ENCODE measurements at regions not wholly inside any gene's neighbourhood (a gene's known extent, or its start where the extent isn't known, plus 50 kb on each side); places are given as distances from the start of the nearest gene placed in this dataset.
A peak's percentile ranks its signal among the peaks of the same experiment; 100 is the strongest.

- intact Hi-C loops (cut with DNase I) = no loop called here
Observed at GRCh38 chr1:60345049-60345448, 271.5 kb upstream of the C1orf87 start.

GRCh38 chr1:60343736-60344135, 270.2 kb upstream of the C1orf87 start:
- intact Hi-C loops (cut with DNase I) = no loop called here
- DNase-seq (ENCODE audit: missing footprints) (no peak), ATAC-seq (no peak)

More at GRCh38 chr1:60345049-60345448, 271.5 kb upstream of the C1orf87 start:
- ATAC-seq (no peak), DNase-seq (ENCODE audit: missing footprints) (no peak)

DNA sequence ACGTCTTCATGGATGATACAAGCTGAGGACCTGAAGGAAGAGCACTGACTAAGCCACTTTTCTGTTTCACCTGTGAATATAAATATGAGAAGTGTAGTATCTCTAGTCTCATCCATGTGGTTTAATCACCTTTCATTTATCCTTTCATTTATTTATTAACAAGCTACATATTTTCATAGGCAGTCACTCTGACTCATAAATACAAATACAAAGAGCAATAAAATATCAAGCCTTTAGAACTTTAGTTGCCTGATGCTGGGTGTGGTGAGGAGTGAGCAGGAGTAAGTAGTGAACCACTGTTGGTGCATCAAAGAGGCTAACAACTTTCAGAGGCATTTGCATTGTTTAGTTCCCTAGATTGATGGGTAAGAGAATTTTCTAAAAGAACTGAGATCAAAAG, 269.0 kb upstream of the C1orf87 start:
- ATAC-seq = no peak
- no peak for DNase-seq (ENCODE audit: missing footprints)
- intact Hi-C loops (cut with DNase I) = no loop called here

GRCh38 chr1:60341274-60341673, 267.7 kb upstream of the C1orf87 start:
- intact Hi-C loops (cut with DNase I) = no loop called here
- no peak for ATAC-seq

DNA sequence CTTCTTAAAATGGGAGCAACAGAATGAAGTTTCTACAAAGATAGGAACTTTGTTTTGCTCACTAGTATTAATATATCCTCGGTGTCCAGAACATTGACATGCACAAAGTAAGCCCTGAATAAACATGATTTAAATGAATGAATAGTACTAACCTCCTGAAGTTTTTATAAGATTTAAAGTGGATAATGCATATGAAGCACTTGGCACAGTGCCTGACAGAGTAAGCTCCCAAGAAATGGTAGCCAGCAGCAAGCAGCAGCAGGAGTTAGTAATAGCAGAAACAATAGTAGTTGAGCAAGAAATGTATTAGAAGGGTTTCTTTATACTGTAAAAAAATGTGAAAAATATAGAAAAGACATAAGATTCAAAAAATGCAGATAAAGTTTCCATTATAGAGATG, 258.1 kb upstream of the C1orf87 start:
- no peak for ATAC-seq
- intact Hi-C loops (cut with DNase I) = no loop called here
- no peak for DNase-seq (ENCODE audit: missing footprints)

More at GRCh38 chr1:60341274-60341673, 267.7 kb upstream of the C1orf87 start:
- no peak for DNase-seq (ENCODE audit: missing footprints)

- intact Hi-C loops (cut with DNase I) = no loop called here
- no peak for DNase-seq (ENCODE audit: missing footprints)
- no peak for ATAC-seq
Observed at GRCh38 chr1:60329651-60330050, 256.1 kb upstream of the C1orf87 start.

GRCh38 chr1:60311838-60312237, 238.3 kb upstream of the C1orf87 start:
- DNase-seq (ENCODE audit: missing footprints) (no peak), ATAC-seq (no peak)
- intact Hi-C loops (cut with DNase I) = no loop called here

- DNase-seq (ENCODE audit: missing footprints) (no peak), ATAC-seq (no peak)
- intact Hi-C loops (cut with DNase I) = no loop called here
Observed at GRCh38 chr1:60299581-60299980, 226.0 kb upstream of the C1orf87 start.

DNA sequence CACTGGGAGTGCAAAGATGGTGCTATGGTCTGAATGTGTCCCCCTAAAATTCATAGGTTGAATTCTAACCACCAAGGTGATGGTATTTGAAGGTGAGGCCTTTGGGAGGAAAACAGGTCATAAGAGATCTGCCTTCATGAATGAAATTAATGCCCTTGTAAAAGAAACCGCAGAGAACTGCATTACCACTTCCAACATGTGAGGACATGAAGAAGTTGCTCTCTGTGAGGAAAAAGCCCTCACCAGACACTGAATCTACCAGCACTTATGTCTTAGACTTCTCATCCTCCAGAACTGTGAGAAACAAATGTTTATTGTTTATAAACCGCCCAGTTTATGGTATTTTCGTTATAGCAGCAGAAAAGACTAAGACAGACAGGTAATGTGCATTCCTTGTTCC, 224.7 kb upstream of the C1orf87 start:
- ATAC-seq (no peak), DNase-seq (ENCODE audit: missing footprints) (no peak)
- intact Hi-C loops (cut with DNase I) = no loop called here

DNA sequence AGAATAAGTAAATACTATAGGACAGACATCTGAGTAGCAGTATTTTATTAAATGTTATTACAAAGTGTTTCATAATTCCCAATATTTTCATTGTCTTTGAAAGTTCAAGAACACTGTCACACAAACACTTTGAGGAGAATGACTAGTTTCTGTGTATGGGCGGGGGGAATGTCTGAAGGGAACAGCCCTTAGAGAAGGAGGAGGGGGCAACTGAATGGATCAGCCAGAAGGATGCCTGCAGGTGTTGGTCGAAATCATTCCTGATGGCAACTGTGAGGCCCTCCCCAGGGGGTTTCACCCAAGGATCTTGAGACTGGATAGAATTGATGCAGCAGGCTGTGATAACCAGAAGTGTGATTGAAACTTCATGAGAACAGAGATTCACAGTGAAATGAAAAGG, 223.2 kb upstream of the C1orf87 start:
- intact Hi-C loops (cut with DNase I) = no loop called here
- DNase-seq (ENCODE audit: missing footprints) = no peak
- no peak for ATAC-seq

GRCh38 chr1:60292140-60292539, 218.6 kb upstream of the C1orf87 start:
- intact Hi-C loops (cut with DNase I) = no loop called here
- ATAC-seq (no peak), DNase-seq (ENCODE audit: missing footprints) (no peak)

DNA sequence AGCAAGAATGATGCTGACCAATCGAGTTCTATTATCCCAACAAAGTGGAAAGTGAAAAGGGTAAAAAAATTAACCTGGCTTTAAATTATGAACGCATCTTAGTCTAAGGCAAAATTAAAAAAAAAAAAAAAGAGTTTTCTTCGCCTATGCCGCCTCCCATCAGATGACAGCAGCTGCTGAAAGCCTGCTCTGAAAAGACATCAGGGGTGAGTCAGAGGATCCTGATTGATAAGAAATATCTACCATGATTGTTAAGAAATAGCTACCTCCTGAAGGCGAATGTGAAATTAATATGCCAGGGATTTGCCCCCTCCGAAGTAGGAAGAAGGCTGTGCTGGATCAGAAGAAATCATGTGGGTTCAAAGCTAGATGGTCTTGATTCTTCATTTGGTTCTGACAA, 216.8 kb upstream of the C1orf87 start:
- DNase-seq (ENCODE audit: missing footprints) (no peak), ATAC-seq (no peak)
- intact Hi-C loops (cut with DNase I) = no loop called here

DNA sequence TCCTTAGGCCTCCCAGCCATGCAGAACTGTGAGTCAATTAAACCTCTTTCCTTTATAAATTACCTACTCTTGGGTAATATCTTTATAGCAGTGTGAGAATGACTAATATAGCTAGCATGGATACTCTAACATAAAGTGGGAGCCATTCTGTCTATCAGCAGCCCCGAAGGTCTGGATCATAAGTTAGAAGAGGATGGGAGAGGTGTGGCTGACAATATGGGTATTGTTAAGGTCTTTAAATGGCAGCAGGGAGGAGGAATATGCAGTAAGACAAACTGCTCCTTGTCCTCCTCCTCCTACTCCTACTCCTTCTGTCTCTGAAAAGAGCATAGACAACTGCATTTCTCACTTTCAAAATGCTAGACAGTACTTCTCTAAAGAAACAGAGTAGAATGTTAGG, 214.0 kb upstream of the C1orf87 start:
- intact Hi-C loops (cut with DNase I) = loop anchor here (10.0 kb wide), 1 partner anchor 1567 kb away; no protein-coding TSS in a partner anchor
- DNase-seq (ENCODE audit: missing footprints) (no peak), ATAC-seq (no peak)

DNA sequence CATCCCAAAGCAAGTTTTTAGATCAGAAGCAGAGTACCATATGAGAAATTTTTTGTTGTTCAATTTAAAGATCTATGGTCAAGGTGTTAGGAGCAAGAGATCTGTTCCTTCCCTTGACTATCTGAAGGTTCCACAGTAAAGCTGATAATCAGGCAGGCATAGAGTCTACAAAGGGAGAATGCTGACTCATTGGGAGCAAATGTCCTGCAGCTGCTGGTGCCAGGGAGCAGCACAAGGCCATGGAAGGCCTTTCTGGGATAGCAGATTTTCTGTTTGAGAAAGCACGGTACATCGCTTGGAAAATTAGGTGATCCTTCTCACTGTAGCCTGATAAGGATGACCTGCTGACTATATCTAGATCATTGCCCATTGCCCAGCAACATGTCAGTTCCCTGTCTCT, 210.1 kb upstream of the C1orf87 start:
- ATAC-seq = no peak
- intact Hi-C loops (cut with DNase I) = loop anchor here (10.0 kb wide), 1 partner anchor 1571 kb away; no protein-coding TSS in a partner anchor
- DNase-seq (ENCODE audit: missing footprints) = no peak

DNA sequence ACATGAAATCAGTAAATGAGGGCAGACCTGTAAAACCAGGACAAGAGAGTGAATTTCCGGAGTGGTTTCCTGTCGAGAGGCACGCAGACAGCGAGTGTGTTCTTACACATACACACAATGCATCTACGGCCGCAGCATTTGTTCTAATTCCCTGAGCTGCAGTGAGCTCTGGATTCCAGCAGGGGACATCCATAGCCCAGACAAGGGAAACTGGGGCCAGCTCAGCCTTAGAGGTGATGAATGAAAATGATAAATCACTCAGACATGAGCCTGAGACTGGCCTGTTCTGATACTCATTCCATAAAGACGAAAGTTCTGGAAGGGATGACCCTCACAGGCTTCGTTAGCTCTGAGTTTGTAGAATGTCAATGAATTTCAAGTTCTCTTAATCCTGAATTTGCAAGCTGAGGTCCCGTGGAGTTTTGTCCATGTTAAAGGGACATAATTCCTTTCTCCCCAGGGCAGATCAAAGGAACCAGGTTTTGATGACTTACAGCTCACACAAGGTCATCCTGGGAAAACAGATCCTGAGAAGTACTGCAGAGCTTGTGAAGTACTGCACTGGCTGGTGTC, 207.9 kb upstream of the C1orf87 start:
- intact Hi-C loops (cut with DNase I) = loop anchor here (2.0 to 10.0 kb wide), 2 partner anchors 483 to 1573 kb away; no protein-coding TSS in a partner anchor
- peak; percentile 88 for ATAC-seq
- no peak for DNase-seq (ENCODE audit: missing footprints)

DNA sequence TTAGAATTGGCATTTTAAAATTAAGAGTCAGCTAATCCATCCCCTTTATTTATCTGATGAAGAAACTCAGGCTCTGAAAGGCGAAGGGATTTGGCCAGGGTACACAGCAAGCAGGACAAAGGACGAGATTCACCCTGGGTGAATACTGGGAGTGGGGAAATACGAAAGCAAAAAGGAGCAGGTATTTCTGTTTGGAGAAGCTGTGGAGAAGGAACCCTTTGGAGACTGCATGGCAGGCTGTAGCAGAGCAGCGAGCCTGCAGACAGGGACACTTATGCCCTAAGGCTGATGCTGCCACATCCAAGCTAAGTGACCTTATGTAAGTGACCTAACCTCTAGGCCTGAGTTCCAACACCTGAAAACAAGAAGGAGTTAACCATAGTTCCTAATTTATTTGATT, 207.2 kb upstream of the C1orf87 start:
- intact Hi-C loops (cut with DNase I) = loop anchor here (2.0 to 10.0 kb wide), 2 partner anchors 484 to 1574 kb away; no protein-coding TSS in a partner anchor
- ATAC-seq (no peak), DNase-seq (ENCODE audit: missing footprints) (no peak)

- DNase-seq (ENCODE audit: missing footprints) (no peak), ATAC-seq (no peak)
- intact Hi-C loops (cut with DNase I) = loop anchor here (2.0 to 10.0 kb wide), 2 partner anchors 485 to 1575 kb away; no protein-coding TSS in a partner anchor
Observed at GRCh38 chr1:60280256-60280655, 206.7 kb upstream of the C1orf87 start.

DNA sequence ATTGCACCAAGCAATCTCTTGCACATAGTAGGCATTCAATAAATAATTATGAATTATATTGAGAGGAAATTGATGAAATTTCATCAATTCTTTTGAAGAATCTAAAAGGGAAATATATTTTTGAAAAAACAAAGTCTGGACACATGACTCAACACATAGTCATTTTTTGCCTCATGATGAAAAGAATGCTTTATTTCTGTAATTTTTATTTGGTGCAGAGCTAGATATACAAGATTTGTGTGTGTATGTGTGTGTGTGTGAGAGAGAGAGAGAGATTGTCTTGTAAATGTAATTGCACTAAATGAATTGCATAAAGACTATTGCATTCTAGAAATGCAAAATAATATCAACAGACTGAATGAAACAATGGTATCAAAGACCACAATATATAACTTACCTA, 206.2 kb upstream of the C1orf87 start:
- ATAC-seq = no peak
- intact Hi-C loops (cut with DNase I) = loop anchor here (2.0 to 10.0 kb wide), 2 partner anchors 485 to 1575 kb away; no protein-coding TSS in a partner anchor
- DNase-seq (ENCODE audit: missing footprints) = no peak

DNA sequence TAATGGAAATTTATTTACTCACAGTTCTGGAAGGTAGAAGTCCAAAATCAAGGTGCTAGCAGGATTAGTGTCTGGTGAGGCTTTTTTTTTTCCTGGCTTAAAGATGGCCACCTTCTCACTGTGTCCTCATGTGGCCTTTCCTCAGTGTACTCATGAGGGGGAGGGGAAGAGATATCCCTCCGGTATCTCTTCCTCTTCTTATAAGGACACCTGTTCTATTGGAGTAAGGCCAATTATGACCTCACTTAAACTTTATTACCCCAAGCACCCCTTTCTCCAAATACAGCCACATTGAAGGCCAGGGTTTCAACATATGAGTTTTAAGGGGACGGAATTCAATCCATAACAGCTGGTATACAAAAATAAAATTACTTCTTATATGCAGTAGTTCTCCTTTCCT, 203.7 kb upstream of the C1orf87 start:
- intact Hi-C loops (cut with DNase I) = no loop called here
- ATAC-seq = no peak

GRCh38 chr1:60274422-60275290, 201.1 kb upstream of the C1orf87 start:
- intact Hi-C loops (cut with DNase I) = no loop called here
- ATAC-seq = no peak

More for the DNA sequence above, 203.7 kb upstream of the C1orf87 start:
- DNase-seq (ENCODE audit: missing footprints) = no peak

More at GRCh38 chr1:60274422-60275290, 201.1 kb upstream of the C1orf87 start:
- DNase-seq (ENCODE audit: missing footprints) = no peak

Measured in Right ventricle myocardium inferior (tissue), 1 donor.